OCI-LY7 (cell line): ENCODE measurements at regions not wholly inside any gene's neighbourhood (a gene's known extent, or its start where the extent isn't known, plus 50 kb on each side); places are given as distances from the start of the nearest gene placed in this dataset.

Experiments
- BruUV-seq: library from RNA; stranded (reverse); fragments of 400-500 nt; replicated peaks from 2 replicates; lab custom pipeline; 2021; lab: Mats Ljungman, UMichigan
- CTCF ChIA-PET: fragments of 300-600 bp; sonication (Branson Sonifier 250); formaldehyde crosslinking; loops from one replicate; lab custom pipeline; 2022; ENCODE audit warnings: antibody characterized with exemption; ENCODE audit not compliant: unreplicated experiment; lab: Charles Lee
- POLR2A ChIA-PET: fragments of 300-600 bp; sonication (Branson Sonifier 250); formaldehyde crosslinking; loops from one replicate; lab custom pipeline; 2022; ENCODE audit warnings: antibody characterized with exemption; lab: Charles Lee
- DNase-seq: peaks from one replicate; pipeline ENCODE4 v3.0.0-alpha.2; 2015; ENCODE audit warnings: low spot score
- H2AFZ ChIP-seq: fragments of 200-600 bp; sonication (generic), shearing (Covaris generic); 2 replicates; pipeline ENCODE4 v1.6.1; 2014; ENCODE audit warnings: mild to moderate bottlenecking, antibody characterized with exemption, low read length, moderate library complexity
- H3K27ac ChIP-seq: fragments of 200-600 bp; sonication (generic); 2 replicates; pipeline ENCODE4 v1.5.1; 2014; ENCODE audit warnings: mixed run types, low read depth, mild to moderate bottlenecking, moderate library complexity, low read length, inconsistent platforms; ENCODE audit not compliant: poor library complexity, severe bottlenecking
- H3K36me3 ChIP-seq: fragments of 200-600 bp; sonication (generic); 2 replicates; pipeline ENCODE4 v1.6.1; 2014; ENCODE audit warnings: mild to moderate bottlenecking, antibody characterized with exemption, low read length, moderate library complexity, mixed read lengths; ENCODE audit not compliant: insufficient read depth
- H3K4me1 ChIP-seq: fragments of 200-600 bp; sonication (generic); 2 replicates; pipeline ENCODE4 v1.5.1; 2014; ENCODE audit warnings: mild to moderate bottlenecking, low read length; ENCODE audit not compliant: insufficient read depth, poor library complexity, severe bottlenecking
- H3K4me2 ChIP-seq: fragments of 200-600 bp; sonication (generic); 2 replicates; pipeline ENCODE4 v1.6.1; 2014; ENCODE audit warnings: mild to moderate bottlenecking, low read length
- H3K4me3 ChIP-seq: fragments of 200-600 bp; sonication (generic); 2 replicates; pipeline ENCODE4 v1.5.1; 2014; ENCODE audit warnings: mild to moderate bottlenecking, low read depth, low read length; ENCODE audit not compliant: poor library complexity, severe bottlenecking
- H3K79me2 ChIP-seq: fragments of 200-600 bp; sonication (generic); 2 replicates; pipeline ENCODE4 v1.6.1; 2016; ENCODE audit warnings: low read depth, mild to moderate bottlenecking, low read length, moderate library complexity, mixed read lengths; ENCODE audit not compliant: insufficient read depth
- H3K9me2 ChIP-seq: fragments of 200-600 bp; sonication (generic); 2 replicates; pipeline ENCODE4 v1.6.1; 2016; ENCODE audit warnings: mild to moderate bottlenecking, low read length, mixed read lengths; ENCODE audit not compliant: insufficient read depth
- H3K9me3 ChIP-seq: fragments of 200-600 bp; sonication (generic); 2 replicates; pipeline ENCODE4 v1.6.1; 2014; ENCODE audit warnings: mild to moderate bottlenecking, mixed run types, low read length, mixed read lengths
- H4K20me1 ChIP-seq: fragments of 200-600 bp; sonication (generic); 2 replicates; pipeline ENCODE4 v1.6.1; 2014; ENCODE audit warnings: mild to moderate bottlenecking, antibody characterized with exemption, low read length, moderate library complexity, mixed read lengths; ENCODE audit not compliant: insufficient read depth
- CTCF ChIP-seq: fragments of 200-600 bp; sonication (generic); conservative IDR thresholded peaks from 2 replicates; pipeline ENCODE4 v1.5.1; 2014; ENCODE audit warnings: mild to moderate bottlenecking, antibody characterized with exemption, low read length, moderate library complexity, mixed read lengths
- EZH2phosphoT487 ChIP-seq: fragments of 200-600 bp; sonication (generic); IDR thresholded peaks from 2 replicates; pipeline ENCODE4 v1.6.1; 2018; ENCODE audit warnings: low read depth, borderline replicate concordance, mild to moderate bottlenecking, mixed run types, antibody characterized with exemption, low read length, moderate library complexity, mixed read lengths
- intact Hi-C: fragments of 100-400 bp; cut with micrococcal nuclease; formaldehyde crosslinking; loops from one replicate; pipeline ENCODE4 v1.10.0; 2022; ENCODE audit not compliant: unreplicated experiment

- no peak overlapping the region for H3K27ac ChIP-seq
- DNase-seq: no peak
- intact Hi-C loops: no loop called here
- no peak for TF ChIP-seq CTCF
- TF ChIP-seq EZH2phosphoT487: no peak
- POLR2A ChIA-PET: interaction anchor here (1.3 kb wide), 1 partner anchor 10 kb away, joined by 3 read pairs; no protein-coding TSS in a partner anchor
- H3K36me3 ChIP-seq: no peaks in the 10 kb centered on the region
- no peaks in the 10 kb centered on the region for H3K4me1 ChIP-seq
- CTCF ChIA-PET: no interaction called here
- no peaks in the 10 kb centered on the region for H4K20me1 ChIP-seq
- H3K4me3 ChIP-seq: no peak overlapping the region
- no peaks in the 10 kb centered on the region for H3K9me3 ChIP-seq
- no peaks in the 10 kb centered on the region for H3K79me2 ChIP-seq
- no peak overlapping the region for H3K4me2 ChIP-seq
- no peak overlapping the region for H2AFZ ChIP-seq
- BruUV-seq: no TSS peak
- H3K9me2 ChIP-seq: no peaks in the 10 kb centered on the region
Measured at GRCh38 chr4:76841026-76841425, 56.9 kb downstream of the SOWAHB start.

GRCh38 chr4:76836860-76837562, 60.9 kb downstream of the SOWAHB start:
- TF ChIP-seq EZH2phosphoT487: no peak
- no peak for TF ChIP-seq CTCF
- BruUV-seq: no TSS peak
- H3K9me2 ChIP-seq: no peaks in the 10 kb centered on the region
- no peaks in the 10 kb centered on the region for H4K20me1 ChIP-seq
- POLR2A ChIA-PET: interaction anchor here (0.6 kb wide), 1 partner anchor 1413 kb away, joined by 4 read pairs; no protein-coding TSS in a partner anchor
- DNase-seq: no peak
- H3K4me2 ChIP-seq: no peak overlapping the region
- no peak overlapping the region for H3K4me3 ChIP-seq
- no peaks in the 10 kb centered on the region for H3K79me2 ChIP-seq
- H3K9me3 ChIP-seq: no peaks in the 10 kb centered on the region
- intact Hi-C loops: no loop called here
- no peak overlapping the region for H2AFZ ChIP-seq
- no peak overlapping the region for H3K27ac ChIP-seq
- no peaks in the 10 kb centered on the region for H3K4me1 ChIP-seq
- CTCF ChIA-PET: no interaction called here
- no peaks in the 10 kb centered on the region for H3K36me3 ChIP-seq
